H1 (cell line): ENCODE measurements at regions not wholly inside any gene's neighbourhood (a gene's known extent, or its start where the extent isn't known, plus 50 kb on each side); places are given as distances from the start of the nearest gene placed in this dataset.

ENCODE experiments used
- CTCF ChIA-PET: fragments of 300-600 bp; sonication (Branson Sonifier 250); formaldehyde crosslinking; loops from one replicate; lab custom pipeline; 2021; ENCODE audit not compliant: partially characterized antibody; lab: Charles Lee
- POLR2A ChIA-PET: fragments of 300-600 bp; sonication (Branson Sonifier 250); formaldehyde crosslinking; loops from one replicate; lab custom pipeline; 2021; ENCODE audit warnings: inconsistent platforms; ENCODE audit not compliant: partially characterized antibody; lab: Charles Lee
- DNase-seq, 2 experiments: peaks; one replicate each; pipeline versions ENCODE4 v3.0.0 to v3.0.0-alpha.2; 2010 to 2022; ENCODE audit warnings: low spot score in 2 of 2, low read depth in 1 of 2, mixed read lengths in 1 of 2
- FAIRE-seq: peaks from 2 replicates; lab custom pipeline; 2011; peaks lifted over from hg19 to GRCh38; lab: Jason Lieb, UNC
- H2AFZ ChIP-seq: 2 replicates; pipeline ENCODE4 v1.8.1; 2012; ENCODE audit warnings: low read length, inconsistent platforms
- H2AK5ac ChIP-seq: 2 replicates; pipeline ENCODE4 v1.6.1; 2013; ENCODE audit warnings: low read depth, low read length
- H2BK120ac ChIP-seq: replicated peaks from 2 replicates; pipeline ENCODE3; 2013; ENCODE audit warnings: low read depth, low read length, inconsistent platforms
- H2BK12ac ChIP-seq: 2 replicates; pipeline ENCODE4 v1.6.1; 2013; ENCODE audit warnings: low read depth, low read length
- H2BK15ac ChIP-seq: 2 replicates; pipeline ENCODE4 v1.6.1; 2013; ENCODE audit warnings: low read length
- H2BK20ac ChIP-seq: 2 replicates; pipeline ENCODE4 v1.6.1; 2013; ENCODE audit warnings: low read length
- H2BK5ac ChIP-seq: 2 replicates; pipeline ENCODE4 v1.6.1; 2013; ENCODE audit warnings: low read depth, low read length
- H3K14ac ChIP-seq: 2 replicates; pipeline ENCODE4 v1.6.1; 2013; ENCODE audit warnings: inconsistent platforms; ENCODE audit not compliant: insufficient read length
- H3K18ac ChIP-seq: 2 replicates; pipeline ENCODE4 v1.6.1; 2013; ENCODE audit warnings: low read length; ENCODE audit errors: extremely low read depth
- H3K23ac ChIP-seq: 2 replicates; pipeline ENCODE4 v1.6.1; 2013; ENCODE audit warnings: inconsistent platforms; ENCODE audit not compliant: insufficient read length
- H3K23me2 ChIP-seq: 2 replicates; pipeline ENCODE4 v1.6.1; 2013; ENCODE audit warnings: low read depth, low read length
- H3K27ac ChIP-seq: 2 replicates; pipeline ENCODE4 v1.6.1; 2011; ENCODE audit warnings: low read depth, low read length, inconsistent platforms
- H3K27me3 ChIP-seq, 4 experiments: replicated peaks in 1 of 4; 1 replicate in 1 of 4; 2 replicates in 3 of 4; pipeline versions ENCODE4 v1.6.1 to v1.8.1; 2011 to 2013; ENCODE audit warnings: low read length in 3 of 4, mild to moderate bottlenecking in 3 of 4, inconsistent platforms in 2 of 4, mixed read lengths in 2 of 4, moderate library complexity in 1 of 4; ENCODE audit not compliant: control insufficient read depth in 3 of 4, insufficient read depth in 3 of 4; ENCODE audit errors: extremely low read depth in 1 of 4
- H3K36me3 ChIP-seq, 4 experiments: 2 replicates each; pipeline versions ENCODE4 v1.6.1 to v1.8.1; 2011 to 2013; ENCODE audit warnings: mild to moderate bottlenecking in 4 of 4, low read length in 3 of 4, moderate library complexity in 2 of 4, control low read depth in 1 of 4, inconsistent platforms in 1 of 4; ENCODE audit not compliant: insufficient read depth in 4 of 4, control insufficient read depth in 2 of 4
- H3K4ac ChIP-seq: replicated peaks from 2 replicates; pipeline ENCODE3; 2013; ENCODE audit warnings: low read length, low read depth, mixed read lengths, inconsistent platforms; ENCODE audit not compliant: insufficient read length
- H3K4me1 ChIP-seq, 4 experiments: replicated peaks in 1 of 4; 1 replicate in 1 of 4; 2 replicates in 3 of 4; pipeline versions ENCODE4 v1.6.1 to v1.8.1; 2011 to 2013; ENCODE audit warnings: low read length in 3 of 4, inconsistent platforms in 2 of 4, mixed read lengths in 1 of 4; ENCODE audit not compliant: insufficient read depth in 4 of 4, control insufficient read depth in 3 of 4
- H3K4me2 ChIP-seq, 2 experiments: 2 replicates each; pipeline versions ENCODE4 v1.6.1 to v1.8.1; 2011 to 2013; ENCODE audit warnings: low read depth in 2 of 2, low read length in 2 of 2, control low read depth in 1 of 2, inconsistent platforms in 1 of 2, mild to moderate bottlenecking in 1 of 2; ENCODE audit not compliant: insufficient read depth in 1 of 2
- H3K4me3 ChIP-seq, 4 experiments: fragments of 200-600, 300-600 bp in 1 of 4; sonication (generic), shearing (Covaris generic), sonication (Bioruptor Twin) in 1 of 4; 2 replicates each; pipeline versions ENCODE4 v1.5.1 to v1.8.1; 2011 to 2016; ENCODE audit warnings: low read length in 4 of 4, low read depth in 3 of 4, control low read depth in 2 of 4, inconsistent platforms in 2 of 4, mild to moderate bottlenecking in 2 of 4, mixed read lengths in 1 of 4, moderate library complexity in 1 of 4; ENCODE audit not compliant: insufficient read depth in 2 of 4; ENCODE audit errors: extremely low read depth in 1 of 4
- H3K56ac ChIP-seq: replicated peaks from 2 replicates; pipeline ENCODE3; 2013; ENCODE audit warnings: low read depth, mild to moderate bottlenecking, mixed read lengths, low read length, inconsistent platforms; ENCODE audit not compliant: insufficient read length
- H3K79me1 ChIP-seq: 2 replicates; pipeline ENCODE4 v1.6.1; 2013; ENCODE audit warnings: low read depth, low read length, control low read depth
- H3K79me2 ChIP-seq, 2 experiments: 2 replicates each; pipeline versions ENCODE4 v1.6.1 to v1.8.1; 2012 to 2013; ENCODE audit warnings: low read length in 2 of 2, mild to moderate bottlenecking in 2 of 2, inconsistent platforms in 1 of 2; ENCODE audit not compliant: insufficient read depth in 2 of 2, control insufficient read depth in 1 of 2
- H3K9ac ChIP-seq, 4 experiments: replicated peaks in 1 of 4; 1 replicate in 1 of 4; 2 replicates in 3 of 4; pipeline versions ENCODE4 v1.6.1 to v1.8.1; 2011 to 2013; ENCODE audit warnings: low read depth in 3 of 4, low read length in 3 of 4, control low read depth in 2 of 4, mild to moderate bottlenecking in 2 of 4, moderate library complexity in 2 of 4, inconsistent platforms in 1 of 4; ENCODE audit errors: extremely low read depth in 1 of 4
- H3K9me3 ChIP-seq, 2 experiments: 2 replicates each; pipeline versions ENCODE4 v1.6.1 to v1.8.1; 2012 to 2013; ENCODE audit warnings: mild to moderate bottlenecking in 2 of 2, moderate library complexity in 2 of 2, control low read depth in 1 of 2, inconsistent platforms in 1 of 2, low read depth in 1 of 2, low read length in 1 of 2, mixed read lengths in 1 of 2; ENCODE audit not compliant: insufficient read depth in 2 of 2
- H4K20me1 ChIP-seq, 2 experiments: replicated peaks in 1 of 2; 2 replicates each; pipeline versions ENCODE3 to v1.8.1; 2011 to 2013; ENCODE audit warnings: inconsistent platforms in 2 of 2, low read length in 2 of 2, mild to moderate bottlenecking in 1 of 2; ENCODE audit not compliant: insufficient read depth in 2 of 2, control insufficient read depth in 1 of 2
- H4K5ac ChIP-seq: 2 replicates; pipeline ENCODE4 v1.6.1; 2013; ENCODE audit warnings: low read length, low read depth, mixed read lengths, inconsistent platforms; ENCODE audit not compliant: insufficient read length
- H4K8ac ChIP-seq: 2 replicates; pipeline ENCODE4 v1.8.0; 2013; ENCODE audit warnings: mild to moderate bottlenecking, moderate library complexity, low read length, inconsistent platforms; ENCODE audit not compliant: insufficient read depth; ENCODE audit errors: extremely low read depth
- H4K91ac ChIP-seq: replicated peaks from 2 replicates; pipeline ENCODE3; 2013; ENCODE audit warnings: low read length, mixed read lengths, inconsistent platforms; ENCODE audit not compliant: insufficient read length
- CEBPB ChIP-seq: IDR thresholded peaks from 2 replicates; pipeline ENCODE4 v1.6.1; 2012; ENCODE audit warnings: low read depth, low read length
- CTBP2 ChIP-seq: IDR thresholded peaks from 2 replicates; pipeline ENCODE4 v1.7.0; 2011; ENCODE audit warnings: borderline replicate concordance, mild to moderate bottlenecking, moderate library complexity, mixed read lengths, low read length; ENCODE audit not compliant: insufficient read depth, insufficient read length
- EP300 ChIP-seq, 2 experiments: IDR thresholded peaks; 1 replicate in 1 of 2; 2 replicates in 1 of 2; pipeline ENCODE4 v1.6.1; 2011 to 2012; ENCODE audit warnings: low read depth in 2 of 2, low read length in 2 of 2, mild to moderate bottlenecking in 2 of 2, borderline replicate concordance in 1 of 2, inconsistent platforms in 1 of 2, moderate library complexity in 1 of 2
- FOSL1 ChIP-seq: IDR thresholded peaks from 2 replicates; pipeline ENCODE4 v1.6.1; 2011; ENCODE audit warnings: mild to moderate bottlenecking, low read depth, low read length, moderate library complexity; ENCODE audit not compliant: insufficient read depth
- HDAC6 ChIP-seq: IDR thresholded peaks from one replicate; pipeline ENCODE4 v1.7.1; 2012; ENCODE audit warnings: low read depth, mild to moderate bottlenecking, inconsistent platforms, low read length, moderate library complexity
- JUN ChIP-seq: IDR thresholded peaks from 2 replicates; pipeline ENCODE4 v1.6.1; 2011; ENCODE audit warnings: low read depth, mild to moderate bottlenecking, improper control_type of control experiment, low read length
- MAFK ChIP-seq: IDR thresholded peaks from 2 replicates; pipeline ENCODE4 v1.6.1; 2012; ENCODE audit warnings: low read depth, mild to moderate bottlenecking, improper control_type of control experiment, low read length
- POLR2A ChIP-seq, 2 experiments: IDR thresholded peaks; 1 replicate in 1 of 2; 2 replicates in 1 of 2; pipeline ENCODE4 v1.6.1; 2011; ENCODE audit warnings: low read depth in 2 of 2, low read length in 2 of 2, mild to moderate bottlenecking in 2 of 2; ENCODE audit errors: control extremely low read depth in 1 of 2
- RFX5 ChIP-seq: IDR thresholded peaks from 2 replicates; pipeline ENCODE4 v1.6.1; 2011; ENCODE audit warnings: low read depth, low read length, improper control_type of control experiment, borderline replicate concordance
- SIRT6 ChIP-seq: IDR thresholded peaks from one replicate; pipeline ENCODE4 v1.7.1; 2012; ENCODE audit warnings: low read length, inconsistent platforms
- SP4 ChIP-seq: IDR thresholded peaks from 2 replicates; pipeline ENCODE4 v1.6.1; 2012; ENCODE audit warnings: low read length, inconsistent platforms
- SRF ChIP-seq: IDR thresholded peaks from 2 replicates; pipeline ENCODE4 v1.6.1; 2011; ENCODE audit warnings: mild to moderate bottlenecking, low read depth, low read length, moderate library complexity
- TCF12 ChIP-seq: IDR thresholded peaks from 2 replicates; pipeline ENCODE4 v1.6.1; 2011; ENCODE audit warnings: low read depth, mild to moderate bottlenecking, low read length
- TEAD4 ChIP-seq: IDR thresholded peaks from 2 replicates; pipeline ENCODE4 v1.6.1; 2012; ENCODE audit warnings: low read depth, low read length, inconsistent platforms, mixed read lengths
- YY1 ChIP-seq: IDR thresholded peaks from 2 replicates; pipeline ENCODE4 v1.6.1; 2011; ENCODE audit warnings: low read depth, mild to moderate bottlenecking, low read length
- WGBS, 2 experiments: shearing (Covaris generic) in 1 of 2; methylation state at CpG; one replicate each; pipeline versions ENCODE4 v1.1.6 to v1.1.7; 2013 to 2015; ENCODE audit warnings: low lambda C conversion rate in 2 of 2, mixed read lengths in 2 of 2, inconsistent platforms in 1 of 2, low coverage in 1 of 2, missing lambda C conversion rate in 1 of 2; ENCODE audit not compliant: insufficient replicate concordance in 2 of 2, insufficient coverage in 1 of 2, insufficient read length in 1 of 2; ENCODE audit errors: extremely low coverage in 1 of 2, missing lambda C conversion rate in 1 of 2; 5-methylcytosine and 5-hydroxymethylcytosine counted together
- TF ChIP-seq, protein P1 (sequence below): IDR thresholded peaks from 2 replicates; pipeline ENCODE4 v1.6.1; 2011; ENCODE audit warnings: low read depth, mild to moderate bottlenecking, low read length; ENCODE audit not compliant: insufficient read depth

- no peak for DNase-seq
- Histone ChIP-seq H3K27me3 (peaks cover 0 to 1% (median 0%) of the 10 kb centered on the region in 4 experiments; a peak in 1 of 7 replicates), H3K4me2 (no peak overlapping the region), H3K27ac (no peak overlapping the region), H3K23ac (no peak overlapping the region), H3K36me3 (no peaks in the 10 kb centered on the region), H3K79me2 (no peaks in the 10 kb centered on the region), H2BK15ac (no peak overlapping the region), H3K23me2 (no peaks in the 10 kb centered on the region), H4K91ac (no peak overlapping the region), H4K20me1 (no peaks in the 10 kb centered on the region), H3K18ac (no peak overlapping the region), H2AK5ac (no peak overlapping the region), H3K4me3 (no peak overlapping the region), H3K4me1 (no peaks in the 10 kb centered on the region), H3K4ac (no peak overlapping the region), H2AFZ (no peak overlapping the region), H4K5ac (no peak overlapping the region), H2BK5ac (no peak overlapping the region), H3K9me3 (no peaks in the 10 kb centered on the region), H2BK12ac (no peak overlapping the region), H3K14ac (no peak overlapping the region), H2BK120ac (no peak overlapping the region), H3K56ac (no peak overlapping the region), H2BK20ac (no peak overlapping the region), H3K9ac (no peak overlapping the region), H4K8ac (no peak overlapping the region), H3K79me1 (no peaks in the 10 kb centered on the region)
- 91% methylated on average over 1 of the region's 1 CpG; no CpG with 5 or more reads in 1 of the 2 experiments for WGBS, 2 experiments
- CTCF ChIA-PET = no interaction called here
- no peak for FAIRE-seq
- POLR2A ChIA-PET = no interaction called here
- TF ChIP-seq YY1 (no peak), TEAD4 (no peak), MAFK (no peak), POLR2A (IDR thresholded peaks at IDR 0.05; ENCODE audit: control extremely low read depth in 1 of 2, low read depth in 2 of 2, low read length in 2 of 2) (no peak), TCF12 (no peak), SP4 (no peak), EP300 (IDR thresholded peaks at IDR 0.05; ENCODE audit: borderline replicate concordance in 1 of 2, low read depth in 2 of 2, low read length in 2 of 2) (no peak), SRF (no peak), CEBPB (no peak), FOSL1 (no peak), JUN (no peak), CTBP2 (no peak), HDAC6 (no peak), SIRT6 (no peak), RFX5 (no peak)
- TF ChIP-seq, protein P1, sequence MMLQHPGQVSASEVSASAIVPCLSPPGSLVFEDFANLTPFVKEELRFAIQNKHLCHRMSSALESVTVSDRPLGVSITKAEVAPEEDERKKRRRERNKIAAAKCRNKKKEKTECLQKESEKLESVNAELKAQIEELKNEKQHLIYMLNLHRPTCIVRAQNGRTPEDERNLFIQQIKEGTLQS = no peak
Observed at GRCh38 chr14:83568141-83568540, 1961.8 kb upstream of the FLRT2 start.
